BJ (cell line): ENCODE measurements at regions not wholly inside any gene's neighbourhood (a gene's known extent, or its start where the extent isn't known, plus 50 kb on each side); places are given as distances from the start of the nearest gene placed in this dataset.

Experiments
- CTCF ChIA-PET: fragments of 350-600 bp; formaldehyde crosslinking; extraction: SDS; loops from one replicate; lab custom pipeline; 2021; ENCODE audit warnings: antibody characterized with exemption, inconsistent platforms; lab: Yijun Ruan, JAX
- POLR2A ChIA-PET: fragments of 300-600 bp; sonication (Branson Sonifier 250); formaldehyde crosslinking; extraction: SDS; loops from one replicate; lab custom pipeline; 2021; ENCODE audit warnings: antibody characterized with exemption; lab: Charles Lee
- DNase-seq: peaks from one replicate; pipeline ENCODE4 v3.0.0-alpha.2; 2011; ENCODE audit warnings: low read depth
- H3K27me3 ChIP-seq: 2 replicates; pipeline ENCODE4 v1.6.0; 2011; ENCODE audit warnings: low read length; ENCODE audit not compliant: control insufficient read depth, insufficient read depth
- H3K36me3 ChIP-seq: 2 replicates; pipeline ENCODE4 v1.5.1; 2011; ENCODE audit warnings: low read length; ENCODE audit not compliant: control insufficient read depth, insufficient read depth
- H3K4me3 ChIP-seq: 2 replicates; pipeline ENCODE4 v1.5.1; 2011; ENCODE audit warnings: low read depth, mild to moderate bottlenecking, control low read depth, low read length
- TF ChIP-seq, protein P1 (sequence below): IDR thresholded peaks from 2 replicates; pipeline ENCODE4 v1.5.1; 2011; ENCODE audit warnings: low read depth, mild to moderate bottlenecking, control low read depth, inconsistent platforms, low read length, moderate library complexity; ENCODE audit not compliant: insufficient read depth

DNA sequence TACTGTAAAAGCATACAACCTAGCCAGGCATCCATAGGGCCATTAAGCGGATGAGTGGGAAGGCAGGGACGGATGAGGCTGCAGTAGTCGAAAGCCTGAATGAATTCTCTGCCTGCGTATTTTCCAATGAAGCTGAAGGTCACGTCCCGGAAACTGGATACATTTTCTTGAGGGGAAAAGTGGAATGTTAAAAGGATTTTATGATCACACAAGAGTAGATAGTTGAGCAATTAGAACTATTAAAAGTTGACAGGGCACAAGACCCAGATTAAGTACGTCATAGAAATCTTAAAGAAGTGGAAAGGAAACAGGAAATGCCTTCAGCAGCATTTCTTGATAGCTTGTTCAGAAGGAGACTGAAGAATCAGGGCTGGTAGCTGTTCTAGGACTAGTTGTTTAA lies 98.3 kb upstream of the CXXC4 start:
- Histone ChIP-seq H3K4me3 (no peak overlapping the region), H3K36me3 (no peaks in the 10 kb centered on the region), H3K27me3 (no peaks in the 10 kb centered on the region)
- DNase-seq, result no peak
- ChIA-PET CTCF (interaction anchor here (0.9 kb wide), 1 partner anchor 53 kb away, joined by 3 read pairs; no protein-coding TSS in a partner anchor), POLR2A (no interaction called here)
- TF ChIP-seq, protein P1, sequence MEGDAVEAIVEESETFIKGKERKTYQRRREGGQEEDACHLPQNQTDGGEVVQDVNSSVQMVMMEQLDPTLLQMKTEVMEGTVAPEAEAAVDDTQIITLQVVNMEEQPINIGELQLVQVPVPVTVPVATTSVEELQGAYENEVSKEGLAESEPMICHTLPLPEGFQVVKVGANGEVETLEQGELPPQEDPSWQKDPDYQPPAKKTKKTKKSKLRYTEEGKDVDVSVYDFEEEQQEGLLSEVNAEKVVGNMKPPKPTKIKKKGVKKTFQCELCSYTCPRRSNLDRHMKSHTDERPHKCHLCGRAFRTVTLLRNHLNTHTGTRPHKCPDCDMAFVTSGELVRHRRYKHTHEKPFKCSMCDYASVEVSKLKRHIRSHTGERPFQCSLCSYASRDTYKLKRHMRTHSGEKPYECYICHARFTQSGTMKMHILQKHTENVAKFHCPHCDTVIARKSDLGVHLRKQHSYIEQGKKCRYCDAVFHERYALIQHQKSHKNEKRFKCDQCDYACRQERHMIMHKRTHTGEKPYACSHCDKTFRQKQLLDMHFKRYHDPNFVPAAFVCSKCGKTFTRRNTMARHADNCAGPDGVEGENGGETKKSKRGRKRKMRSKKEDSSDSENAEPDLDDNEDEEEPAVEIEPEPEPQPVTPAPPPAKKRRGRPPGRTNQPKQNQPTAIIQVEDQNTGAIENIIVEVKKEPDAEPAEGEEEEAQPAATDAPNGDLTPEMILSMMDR, result no peak

DNA sequence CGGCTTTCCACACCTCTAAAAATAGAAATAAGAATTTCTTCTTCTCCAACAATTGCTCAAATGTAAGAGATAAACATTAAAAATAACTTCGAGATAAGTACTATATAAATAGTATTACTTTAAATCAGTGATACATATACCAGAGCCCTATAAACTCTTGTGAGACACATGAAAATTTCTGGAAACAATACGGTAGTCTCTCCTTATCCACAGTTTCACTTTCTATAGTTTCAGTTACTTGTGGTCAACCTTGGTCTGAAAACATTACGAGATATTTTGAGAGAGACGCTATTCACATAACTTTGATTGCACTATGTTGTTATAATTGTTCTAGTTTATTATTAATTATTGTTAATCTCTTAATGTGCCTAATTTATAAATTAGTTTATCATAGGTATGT lies 101.5 kb upstream of the CXXC4 start:
- CTCF ChIA-PET, result no interaction called here
- TF ChIP-seq, protein P1, result no peak
- H3K27me3 ChIP-seq, result no peaks in the 10 kb centered on the region

DNA sequence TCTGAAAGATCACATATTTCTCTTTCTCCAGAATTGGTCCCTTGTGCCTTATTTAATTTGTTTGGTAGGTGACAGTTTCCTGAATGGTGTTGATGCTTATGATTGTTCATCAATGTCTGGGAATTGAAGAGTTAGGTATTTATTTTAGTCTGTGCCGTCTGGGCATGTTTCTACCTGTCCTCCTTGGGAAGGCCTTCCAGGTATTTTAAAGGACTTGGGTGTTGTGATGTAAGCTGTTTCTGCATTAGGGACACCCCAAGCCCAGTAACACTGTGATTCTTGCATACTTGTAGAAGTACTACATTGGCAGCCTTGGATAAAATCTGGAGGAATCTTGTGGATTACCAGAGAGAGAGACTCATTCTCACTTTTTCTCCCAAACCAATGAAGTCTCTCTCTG lies 120.8 kb upstream of the CXXC4 start:
- Histone ChIP-seq H3K4me3 (no peak overlapping the region), H3K36me3 (no peaks in the 10 kb centered on the region), H3K27me3 (no peaks in the 10 kb centered on the region)
- POLR2A ChIA-PET, result no interaction called here
- CTCF ChIA-PET, result no interaction called here
- TF ChIP-seq, protein P1, result no peak
- DNase-seq, result no peak

More for the DNA sequence above, 101.5 kb upstream of the CXXC4 start:
- Histone ChIP-seq H3K4me3 (no peak overlapping the region), H3K36me3 (no peaks in the 10 kb centered on the region)
- no peak for DNase-seq
- POLR2A ChIA-PET, result no interaction called here

DNA sequence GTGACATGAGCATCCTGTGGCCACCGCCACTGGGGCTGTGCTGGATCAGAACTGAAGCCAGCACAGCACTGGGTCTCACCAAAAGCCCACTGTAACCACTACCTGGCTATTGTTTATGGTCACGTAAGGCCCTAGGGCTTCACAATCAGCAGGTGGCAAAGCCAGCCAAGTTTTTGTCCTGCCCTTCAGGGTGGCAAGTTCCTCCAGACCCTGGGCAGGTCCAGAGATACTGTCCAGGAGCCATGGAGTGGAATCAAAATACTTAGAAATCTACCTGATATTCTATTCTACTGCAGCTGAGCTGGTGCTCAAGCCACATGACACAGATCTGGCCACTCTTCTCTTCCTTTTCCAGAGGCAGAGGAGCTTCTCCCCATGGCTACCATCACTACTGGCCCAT lies 121.2 kb upstream of the CXXC4 start:
- Histone ChIP-seq H3K36me3 (no peaks in the 10 kb centered on the region), H3K27me3 (no peaks in the 10 kb centered on the region), H3K4me3 (no peak overlapping the region)
- ChIA-PET CTCF (no interaction called here), POLR2A (no interaction called here)
- TF ChIP-seq, protein P1, result no peak
- DNase-seq, result no peak

DNA sequence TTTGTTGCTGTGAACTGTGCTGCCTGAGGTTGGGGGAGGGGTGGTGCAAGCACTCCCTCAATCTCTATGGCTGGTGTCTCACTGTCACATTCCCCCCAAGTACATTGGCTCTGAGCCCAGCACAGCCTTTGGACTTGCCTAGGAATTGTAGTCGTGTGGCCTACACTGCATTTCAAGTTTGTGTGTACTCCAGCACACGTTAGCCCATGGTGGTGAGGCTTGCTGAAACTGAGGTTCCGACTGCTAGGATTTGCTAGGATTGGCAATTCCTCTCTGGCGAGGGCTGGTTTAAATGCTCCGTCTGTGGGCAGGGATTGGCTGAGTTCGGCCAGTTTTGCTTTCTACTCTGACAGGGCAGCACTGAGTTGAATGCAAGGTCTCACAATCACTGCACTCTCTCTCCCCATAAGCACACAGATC lies 121.7 kb upstream of the CXXC4 start:
- ChIA-PET CTCF (no interaction called here), POLR2A (no interaction called here)
- no peaks in the 10 kb centered on the region for H3K36me3 ChIP-seq
- no peak for DNase-seq
- no peak overlapping the region for H3K4me3 ChIP-seq
- no peaks in the 10 kb centered on the region for H3K27me3 ChIP-seq
- TF ChIP-seq, protein P1, result no peak
